Right lobe of liver (tissue), 6 donors: ENCODE measurements at regions not wholly inside any gene's neighbourhood (a gene's known extent, or its start where the extent isn't known, plus 50 kb on each side); places are given as distances from the start of the nearest gene placed in this dataset.

Experiments used
- ATAC-seq, 4 donors: fragments of 200-7000 bp; cut with Tn5 transposase; one replicate each; pipeline ENCODE4 v1.9.1; 2020; ENCODE audit warnings: mild to moderate bottlenecking in 4 of 4, moderate library complexity in 4 of 4
- DNase-seq, 3 donors: peaks; one replicate each; pipeline ENCODE4 v3.0.0-alpha.2; 2020
- H3K27ac ChIP-seq, 3 donors: fragments of 200-600 bp; one replicate each; pipeline ENCODE4 v1.8.0; 2022
- H3K27me3 ChIP-seq, 2 donors: fragments of 200-600 bp; one replicate each; pipeline ENCODE4 v1.8.0; 2022
- H3K36me3 ChIP-seq, 4 donors: fragments of 200-600 bp; sonication (generic) in 1 of 4; one replicate each; pipeline versions ENCODE4 v1.5.1 to v1.8.0; 2017 to 2022; ENCODE audit warnings: control low read depth in 1 of 4
- H3K4me1 ChIP-seq, 4 donors: fragments of 200-600 bp; sonication (generic) in 1 of 4; one replicate each; pipeline versions ENCODE4 v1.5.1 to v1.8.0; 2017 to 2022; ENCODE audit warnings: control low read depth in 1 of 4
- H3K4me3 ChIP-seq, 3 donors: fragments of 200-600 bp; one replicate each; pipeline ENCODE4 v1.8.0; 2022
- H3K9me3 ChIP-seq, 4 donors: fragments of 200-600 bp; sonication (generic) in 1 of 4; one replicate each; pipeline versions ENCODE4 v1.5.1 to v1.8.0; 2017 to 2022; ENCODE audit warnings: control low read depth in 1 of 4
- CTCF ChIP-seq, 4 donors: fragments of 200-600 bp in 3 of 4; fragments of 450-650 bp in 1 of 4; IDR thresholded peaks; one replicate each; pipeline versions ENCODE4 v1.5.1 to v1.8.0; 2016 to 2022; ENCODE audit warnings: antibody characterized with exemption in 4 of 4, mild to moderate bottlenecking in 2 of 4
- POLR2A ChIP-seq: fragments of 450-650 bp; IDR thresholded peaks from one replicate; pipeline ENCODE4 v1.6.1; 2017; ENCODE audit warnings: antibody characterized with exemption, mild to moderate bottlenecking
- WGBS: methylation state at CpG from one replicate; pipeline ENCODE4 v1.1.6; 2018; ENCODE audit warnings: low coverage, low lambda C conversion rate; ENCODE audit not compliant: insufficient coverage; ENCODE audit errors: missing lambda C conversion rate; 5-methylcytosine and 5-hydroxymethylcytosine counted together
- intact Hi-C, 2 donors: fragments of 100-400 bp; cut with DNase I; formaldehyde crosslinking; loops; one replicate each; pipeline versions ENCODE4 v1.11.2 to v1.14.1; 2022
- donor health status: DM: no; HTN: yes; CAD: no.
- donor health status: DM: no; HTN: no; CAD: no.
- donor health status: DM: no; HTN: no; CAD: no.
- donor health status: DM: no; HTN: yes; CAD: no.
- donor health status: DM: no; HTN: yes; CAD: no.

- TF ChIP-seq CTCF (IDR thresholded peaks at IDR 0.05): no peak
- no peak for TF ChIP-seq POLR2A
- no peaks in the 10 kb centered on the region for H3K9me3 ChIP-seq
- H3K27ac ChIP-seq: no peak overlapping the region
- no peak for ATAC-seq
- no peaks in the 10 kb centered on the region for H3K27me3 ChIP-seq
- no peak for DNase-seq
- no peaks in the 10 kb centered on the region for H3K36me3 ChIP-seq
- no peaks in the 10 kb centered on the region for H3K4me1 ChIP-seq
- intact Hi-C loops: no loop called here
- WGBS: 70% methylated on average over 1 of the region's 2 CpGs
- H3K4me3 ChIP-seq: no peak overlapping the region
These were observed 88.2 kb upstream of the FAM83B start for GRCh38 chr6:54758340-54758739.

GRCh38 chr6:54768494-54768893 is 78.1 kb upstream of the FAM83B start:
- no peak for DNase-seq
- intact Hi-C loops: no loop called here
- H3K9me3 ChIP-seq: no peaks in the 10 kb centered on the region
- H3K27me3 ChIP-seq: no peaks in the 10 kb centered on the region
- H3K4me1 ChIP-seq: no peaks in the 10 kb centered on the region
- WGBS: 100% methylated on average over 1 of the region's 1 CpG
- no peak for ATAC-seq
- H3K4me3 ChIP-seq: no peak overlapping the region
- no peak overlapping the region for H3K27ac ChIP-seq
- no peaks in the 10 kb centered on the region for H3K36me3 ChIP-seq
- no peak for TF ChIP-seq CTCF (IDR thresholded peaks at IDR 0.05)
- TF ChIP-seq POLR2A: no peak

DNA sequence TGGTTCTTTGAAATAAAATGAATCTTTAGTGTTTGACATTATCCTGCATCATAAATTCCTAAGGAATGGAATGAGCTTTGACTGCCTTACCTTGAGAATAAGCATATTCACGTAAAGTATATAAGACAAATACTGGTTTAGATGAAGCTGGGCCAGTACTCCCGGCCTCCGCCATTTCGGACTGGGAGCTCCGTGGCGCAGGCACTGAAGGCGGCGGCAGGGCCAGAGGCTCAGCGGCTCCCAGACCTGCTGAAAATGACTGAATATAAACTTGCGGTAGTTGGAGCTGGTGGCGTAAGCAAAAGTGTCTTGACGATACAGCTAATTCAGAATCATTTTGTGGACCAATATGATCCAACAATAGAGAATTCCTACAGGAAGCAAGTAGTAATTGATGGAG is 76.2 kb upstream of the FAM83B start:
- DNase-seq: no peak
- H3K36me3 ChIP-seq: no peaks in the 10 kb centered on the region
- ATAC-seq: no peak
- intact Hi-C loops: no loop called here
- 96% methylated on average over 12 of the region's 12 CpGs for WGBS
- no peaks in the 10 kb centered on the region for H3K27me3 ChIP-seq
- no peaks in the 10 kb centered on the region for H3K9me3 ChIP-seq
- no peaks in the 10 kb centered on the region for H3K4me1 ChIP-seq
- no peak overlapping the region for H3K4me3 ChIP-seq
- no peak overlapping the region for H3K27ac ChIP-seq
- no peak for TF ChIP-seq POLR2A

GRCh38 chr6:54771968-54772367 is 74.6 kb upstream of the FAM83B start:
- DNase-seq (no peak), ATAC-seq (peak; percentile 25 to 54 (median 41))
- WGBS: 34% methylated on average over 3 of the region's 3 CpGs
- no peaks in the 10 kb centered on the region for H3K4me1 ChIP-seq
- no peak overlapping the region for H3K4me3 ChIP-seq
- TF ChIP-seq POLR2A (no peak), CTCF (IDR thresholded peaks at IDR 0.05) (no peak)
- no peaks in the 10 kb centered on the region for H3K27me3 ChIP-seq
- H3K27ac ChIP-seq: no peak overlapping the region
- H3K9me3 ChIP-seq: no peaks in the 10 kb centered on the region
- intact Hi-C loops: no loop called here
- H3K36me3 ChIP-seq: no peaks in the 10 kb centered on the region

DNA sequence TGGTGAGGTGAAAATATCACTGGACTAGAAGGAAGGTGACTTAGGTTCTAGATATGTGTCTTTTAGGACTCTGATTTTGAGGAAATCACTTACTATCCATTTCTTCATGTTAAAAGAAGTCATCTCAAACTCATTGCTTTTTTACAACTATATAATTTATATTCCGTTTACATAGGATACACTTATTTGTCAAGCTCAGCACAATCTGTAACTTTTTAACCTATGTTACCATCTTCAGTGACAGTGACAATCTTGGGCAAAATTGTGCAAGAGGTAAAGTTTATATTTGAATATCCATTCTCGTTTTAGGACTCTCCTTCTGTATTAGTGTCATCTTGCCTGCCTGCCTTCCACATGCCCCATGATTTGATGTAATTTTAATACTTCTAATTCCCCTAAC is 74.0 kb upstream of the FAM83B start:
- DNase-seq (no peak), ATAC-seq (no peak)
- Histone ChIP-seq H3K4me1 (no peaks in the 10 kb centered on the region), H3K4me3 (no peak overlapping the region), H3K36me3 (no peaks in the 10 kb centered on the region), H3K9me3 (no peaks in the 10 kb centered on the region), H3K27ac (no peak overlapping the region), H3K27me3 (no peaks in the 10 kb centered on the region)
- 29% methylated on average over 2 of the region's 2 CpGs for WGBS
- intact Hi-C loops: no loop called here
- no peak for TF ChIP-seq POLR2A
- no peak for TF ChIP-seq CTCF (IDR thresholded peaks at IDR 0.05)
